ENCODE measurements at regions not wholly inside any gene's neighbourhood (a gene's known extent, or its start where the extent isn't known, plus 50 kb on each side); places are given as distances from the start of the nearest gene placed in this dataset.

- Mint-ChIP-seq H3K4me3 (no peak overlapping the region), H3K4me1 (no peaks in the 10 kb centered on the region), H3K27me3 (no peaks in the 10 kb centered on the region), H3K27ac (no peak overlapping the region), H3K9me3 (peaks cover 0 to 16% (median 6%) of the 10 kb centered on the region in 9 donors), H3K36me3 (no peaks in the 10 kb centered on the region)
- DNase-seq (no peak), ATAC-seq (no peak)
- POLR2A ChIA-PET = no interaction called here
Measured at GRCh38 chr5:105982526-105982925, 1688.2 kb downstream of the EFNA5 start.

DNA sequence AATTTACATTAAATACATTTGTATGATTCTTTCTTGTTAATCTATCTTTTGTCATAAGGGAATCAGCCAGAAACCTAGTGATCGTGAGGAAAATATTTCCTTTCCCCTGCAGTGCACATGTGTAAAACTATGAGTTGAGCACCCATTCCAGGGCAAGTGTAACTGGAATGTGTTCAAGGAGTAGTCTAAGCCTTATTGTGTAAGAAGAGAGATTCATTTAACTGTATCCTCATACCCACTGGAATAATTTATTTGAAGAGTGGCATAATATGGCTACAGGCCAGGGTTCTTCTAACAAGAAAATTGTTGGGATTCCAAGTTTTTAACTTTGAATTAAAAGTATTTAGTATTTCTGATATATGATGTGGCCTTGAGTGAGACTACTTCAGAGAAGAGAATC lies 1692.7 kb downstream of the EFNA5 start:
- H3K4me1 Mint-ChIP-seq = no peaks in the 10 kb centered on the region
- no peak overlapping the region for H3K27ac Mint-ChIP-seq
- peaks cover 0 to 14% (median 3%) of the 10 kb centered on the region in 9 donors for H3K9me3 Mint-ChIP-seq
- POLR2A ChIA-PET = no interaction called here
- no peak for ATAC-seq
- H3K4me3 Mint-ChIP-seq = no peak overlapping the region
- no peak for DNase-seq
- no peaks in the 10 kb centered on the region for H3K36me3 Mint-ChIP-seq
- H3K27me3 Mint-ChIP-seq = no peaks in the 10 kb centered on the region

DNA sequence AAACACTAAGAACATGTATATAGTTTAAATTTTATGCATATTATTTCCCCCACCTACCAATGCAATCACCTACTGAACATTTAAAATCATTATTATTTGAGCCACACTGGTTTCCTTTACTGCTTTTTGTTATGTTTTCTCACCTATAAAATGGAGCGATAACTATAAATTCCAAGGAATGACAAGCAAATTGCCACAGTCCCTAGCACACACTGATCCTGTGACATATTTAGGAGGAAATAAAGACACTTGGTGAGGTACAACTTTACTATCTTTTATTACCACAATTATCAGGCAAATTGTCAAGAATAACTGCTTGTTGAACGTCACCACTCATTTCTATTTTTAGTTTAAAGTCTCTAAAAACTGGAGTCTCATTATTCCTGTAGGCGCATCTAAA lies 1693.6 kb downstream of the EFNA5 start:
- Mint-ChIP-seq H3K36me3 (no peaks in the 10 kb centered on the region), H3K4me1 (no peaks in the 10 kb centered on the region), H3K27ac (no peak overlapping the region), H3K27me3 (no peaks in the 10 kb centered on the region), H3K4me3 (no peak overlapping the region), H3K9me3 (peaks cover 0 to 14% (median 3%) of the 10 kb centered on the region in 9 donors)
- POLR2A ChIA-PET = no interaction called here
- ATAC-seq (no peak), DNase-seq (no peak)

DNA sequence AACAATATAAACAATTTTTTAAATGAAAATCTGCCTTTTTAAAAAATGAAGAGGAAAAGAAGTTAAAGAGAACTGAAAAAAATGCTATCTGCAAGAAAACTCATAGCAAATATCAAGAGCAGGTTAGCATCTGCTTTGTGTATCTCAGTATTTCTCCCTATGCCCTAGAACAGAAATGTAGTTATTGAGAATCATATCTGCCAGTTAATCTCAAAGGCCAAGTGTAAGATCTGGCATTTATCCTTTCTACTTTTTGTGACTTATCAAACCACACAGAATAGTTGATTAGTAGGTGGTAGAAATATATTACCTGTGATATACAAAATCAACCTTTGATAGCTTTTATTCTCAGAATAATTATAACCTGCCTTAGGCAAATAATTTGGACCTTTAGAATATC lies 1699.8 kb downstream of the EFNA5 start:
- ATAC-seq (no peak), DNase-seq (no peak)
- POLR2A ChIA-PET = no interaction called here
- no peak overlapping the region for H3K27ac Mint-ChIP-seq
- peaks cover 0 to 26% (median 4%) of the 10 kb centered on the region in 9 donors for H3K9me3 Mint-ChIP-seq
- H3K4me1 Mint-ChIP-seq = no peaks in the 10 kb centered on the region
- H3K27me3 Mint-ChIP-seq = no peaks in the 10 kb centered on the region
- no peak overlapping the region for H3K4me3 Mint-ChIP-seq
- H3K36me3 Mint-ChIP-seq = peaks cover 0 to 4% (median 0%) of the 10 kb centered on the region in 3 donors

- Mint-ChIP-seq H3K27me3 (no peaks in the 10 kb centered on the region), H3K27ac (no peak overlapping the region), H3K4me1 (no peaks in the 10 kb centered on the region), H3K4me3 (no peak overlapping the region), H3K9me3 (peaks cover 0 to 37% (median 4%) of the 10 kb centered on the region in 9 donors), H3K36me3 (peaks cover 0 to 4% (median 0%) of the 10 kb centered on the region in 3 donors)
- ATAC-seq (no peak), DNase-seq (no peak)
- POLR2A ChIA-PET = no interaction called here
Measured at GRCh38 chr5:105968981-105969380, 1701.8 kb downstream of the EFNA5 start.

GRCh38 chr5:105963696-105964255 lies 1707.0 kb downstream of the EFNA5 start:
- POLR2A ChIA-PET = no interaction called here
- H3K27ac Mint-ChIP-seq = no peak overlapping the region

DNA sequence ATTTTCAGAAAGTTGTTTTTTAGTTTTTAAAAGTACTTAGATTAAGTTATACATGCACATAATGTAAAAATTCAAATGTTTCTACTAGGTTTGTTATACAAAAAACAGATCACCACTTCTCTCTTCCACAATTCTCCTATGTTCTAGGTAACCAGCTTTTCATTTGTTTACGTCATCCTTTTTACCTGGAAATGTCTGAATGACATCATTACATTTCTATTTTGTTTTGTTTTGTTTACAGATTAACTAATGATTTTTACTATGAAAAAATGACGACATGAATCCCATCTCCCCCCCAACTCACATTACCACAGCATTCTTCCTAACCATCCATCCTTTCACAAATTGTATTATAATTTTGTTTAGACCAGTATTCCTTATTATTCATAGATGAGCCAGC lies 1709.2 kb downstream of the EFNA5 start:
- no peak for DNase-seq
- ATAC-seq = no peak
- H3K27ac Mint-ChIP-seq = no peak overlapping the region
- no peaks in the 10 kb centered on the region for H3K27me3 Mint-ChIP-seq
- no peaks in the 10 kb centered on the region for H3K36me3 Mint-ChIP-seq
- no peaks in the 10 kb centered on the region for H3K4me1 Mint-ChIP-seq
- POLR2A ChIA-PET = no interaction called here
- H3K9me3 Mint-ChIP-seq = peaks cover 0 to 15% (median 7%) of the 10 kb centered on the region in 9 donors
- H3K4me3 Mint-ChIP-seq = no peak overlapping the region

More at GRCh38 chr5:105963696-105964255, 1707.0 kb downstream of the EFNA5 start:
- DNase-seq = no peak
- Mint-ChIP-seq H3K36me3 (no peaks in the 10 kb centered on the region), H3K27me3 (no peaks in the 10 kb centered on the region), H3K4me1 (no peaks in the 10 kb centered on the region), H3K4me3 (no peak overlapping the region), H3K9me3 (peaks cover 0 to 30% (median 7%) of the 10 kb centered on the region in 9 donors)
- no peak for ATAC-seq

GRCh38 chr5:105956456-105957196 lies 1714.1 kb downstream of the EFNA5 start:
- H3K27ac Mint-ChIP-seq = no peak overlapping the region
- H3K36me3 Mint-ChIP-seq = no peaks in the 10 kb centered on the region
- ATAC-seq = no peak
- peaks cover 0 to 9% (median 2%) of the 10 kb centered on the region in 9 donors for H3K9me3 Mint-ChIP-seq
- H3K27me3 Mint-ChIP-seq = no peaks in the 10 kb centered on the region
- POLR2A ChIA-PET = no interaction called here
- no peak overlapping the region for H3K4me3 Mint-ChIP-seq
- no peaks in the 10 kb centered on the region for H3K4me1 Mint-ChIP-seq
- DNase-seq = no peak

DNA sequence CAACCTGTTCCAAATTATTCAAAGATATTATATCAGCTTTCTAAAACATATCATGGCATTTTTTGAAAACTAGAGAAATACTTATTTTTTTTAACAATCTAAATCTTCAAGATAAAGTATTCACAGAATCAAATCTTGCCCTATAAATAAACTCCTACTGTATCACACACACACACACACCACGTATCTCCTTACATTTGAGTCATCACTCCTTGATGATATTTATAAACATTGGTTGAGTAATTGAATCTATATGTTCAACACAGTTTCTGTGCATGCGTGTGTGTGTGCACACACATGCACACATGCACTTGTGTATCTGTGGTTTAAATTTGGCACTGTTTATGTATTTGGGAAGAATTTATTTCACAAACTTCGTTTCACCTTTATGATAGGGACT lies 1716.4 kb downstream of the EFNA5 start:
- Mint-ChIP-seq H3K4me1 (no peaks in the 10 kb centered on the region), H3K4me3 (no peak overlapping the region), H3K27ac (no peak overlapping the region), H3K9me3 (peaks cover 0 to 9% (median 3%) of the 10 kb centered on the region in 9 donors), H3K27me3 (no peaks in the 10 kb centered on the region), H3K36me3 (no peaks in the 10 kb centered on the region)
- DNase-seq (no peak), ATAC-seq (no peak)
- POLR2A ChIA-PET = no interaction called here

DNA sequence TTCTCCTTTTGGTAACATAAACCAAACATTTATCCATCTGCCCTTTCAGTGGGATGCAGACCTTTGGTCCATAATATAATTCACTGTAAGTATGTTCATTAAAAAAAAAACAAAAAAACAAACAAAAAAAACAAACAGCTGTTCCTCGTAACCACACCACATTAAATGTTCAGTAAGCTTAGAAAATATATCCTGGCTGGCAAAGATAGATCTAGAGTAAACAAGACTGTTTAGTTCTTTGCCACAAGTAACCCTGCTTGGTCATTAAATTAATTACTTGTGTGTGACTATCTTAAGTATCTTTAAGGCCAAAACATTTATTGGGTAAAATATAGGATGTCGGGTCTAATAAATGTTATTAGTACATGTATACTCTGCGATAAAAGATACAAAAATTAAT lies 1717.1 kb downstream of the EFNA5 start:
- H3K27ac Mint-ChIP-seq = no peak overlapping the region
- H3K36me3 Mint-ChIP-seq = no peaks in the 10 kb centered on the region
- no peak overlapping the region for H3K4me3 Mint-ChIP-seq
- ATAC-seq (no peak), DNase-seq (no peak)
- peaks cover 0 to 7% (median 3%) of the 10 kb centered on the region in 9 donors for H3K9me3 Mint-ChIP-seq
- POLR2A ChIA-PET = no interaction called here
- no peaks in the 10 kb centered on the region for H3K4me1 Mint-ChIP-seq
- H3K27me3 Mint-ChIP-seq = no peaks in the 10 kb centered on the region

DNA sequence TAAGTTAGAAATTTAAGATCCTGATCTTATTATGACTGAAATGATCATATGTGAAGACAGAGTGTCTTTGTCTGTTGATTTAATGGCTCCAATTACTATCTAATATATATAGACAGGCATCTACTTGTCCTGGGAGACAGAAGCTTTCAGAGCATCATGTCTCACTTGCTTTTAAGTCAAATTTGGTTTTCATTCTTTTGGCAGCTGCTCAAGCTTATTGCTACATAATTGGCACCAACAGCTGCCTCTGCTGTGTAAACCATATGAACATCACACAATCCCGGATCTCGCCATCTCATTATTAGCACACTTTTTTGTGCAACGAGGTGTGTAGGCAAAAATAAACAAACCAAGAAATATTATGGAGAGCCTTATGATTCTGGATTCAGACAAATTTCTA lies 1717.9 kb downstream of the EFNA5 start:
- Mint-ChIP-seq H3K27ac (no peak overlapping the region), H3K36me3 (no peaks in the 10 kb centered on the region), H3K27me3 (no peaks in the 10 kb centered on the region), H3K4me3 (no peak overlapping the region), H3K9me3 (peaks cover 0 to 7% (median 3%) of the 10 kb centered on the region in 9 donors), H3K4me1 (no peaks in the 10 kb centered on the region)
- ATAC-seq (no peak), DNase-seq (no peak)
- POLR2A ChIA-PET = no interaction called here

GRCh38 chr5:105947461-105947860 lies 1723.3 kb downstream of the EFNA5 start:
- H3K27me3 Mint-ChIP-seq = no peaks in the 10 kb centered on the region
- DNase-seq = no peak

DNA sequence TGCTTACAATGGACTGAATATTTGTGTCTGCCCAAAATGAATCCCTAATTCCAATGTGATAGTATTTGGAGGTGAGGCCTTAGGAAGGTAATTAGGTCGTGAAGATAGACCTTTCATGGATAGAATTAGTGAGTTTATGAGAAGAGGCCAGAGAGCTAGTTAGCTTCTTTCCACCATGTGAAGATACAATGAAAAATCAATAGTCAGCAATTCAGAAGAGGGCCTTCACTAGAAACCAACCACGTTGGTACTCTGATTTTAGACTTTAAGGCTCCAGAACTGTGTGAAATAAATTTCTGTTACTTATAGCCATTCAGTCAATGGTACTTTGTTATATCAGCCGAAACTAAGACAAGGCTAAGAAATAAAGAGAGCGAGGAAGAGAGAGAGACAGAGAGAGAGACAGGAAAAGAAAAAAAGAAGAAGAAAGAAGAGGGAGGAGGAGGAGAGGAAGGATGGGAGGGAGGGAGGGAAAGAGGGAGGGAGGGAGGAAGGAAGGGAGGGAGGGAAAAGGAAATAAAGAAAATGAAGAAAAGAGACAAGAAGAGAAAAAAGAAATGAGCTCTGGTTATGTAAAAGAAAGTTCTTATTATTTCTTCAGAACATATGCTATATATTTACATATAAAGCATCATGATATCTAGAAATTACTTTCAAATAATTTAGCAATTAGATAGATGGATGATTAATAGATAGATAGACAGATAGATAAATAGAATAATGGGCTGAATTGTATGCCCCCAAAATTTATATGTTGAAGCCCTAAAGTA lies 1725.3 kb downstream of the EFNA5 start:
- no peak for ATAC-seq
- Mint-ChIP-seq H3K36me3 (no peaks in the 10 kb centered on the region), H3K27me3 (no peaks in the 10 kb centered on the region), H3K4me3 (no peak overlapping the region), H3K4me1 (no peaks in the 10 kb centered on the region), H3K27ac (no peak overlapping the region), H3K9me3 (peaks cover 0 to 21% (median 6%) of the 10 kb centered on the region in 9 donors)
- DNase-seq = no peak
- POLR2A ChIA-PET = no interaction called here

More at GRCh38 chr5:105947461-105947860, 1723.3 kb downstream of the EFNA5 start:
- no peaks in the 10 kb centered on the region for H3K36me3 Mint-ChIP-seq
- POLR2A ChIA-PET = no interaction called here
- no peak for ATAC-seq
- peaks cover 0 to 21% (median 6%) of the 10 kb centered on the region in 9 donors for H3K9me3 Mint-ChIP-seq
- H3K4me1 Mint-ChIP-seq = no peaks in the 10 kb centered on the region
- H3K27ac Mint-ChIP-seq = no peak overlapping the region
- H3K4me3 Mint-ChIP-seq = no peak overlapping the region

Measured in naive thymus-derived CD8-positive, alpha-beta T cell (primary cell).